GM10248 (cell line): ENCODE measurements at regions not wholly inside any gene's neighbourhood (a gene's known extent, or its start where the extent isn't known, plus 50 kb on each side); places are given as distances from the start of the nearest gene placed in this dataset.

Experiments used
- CTCF ChIA-PET: fragments of 300-600 bp; sonication (Branson Sonifier 250); formaldehyde crosslinking; extraction: SDS; loops from one replicate; lab custom pipeline; 2021; ENCODE audit warnings: antibody characterized with exemption; lab: Yijun Ruan, JAX
- POLR2A ChIA-PET: fragments of 350-650 bp; sonication (Branson Sonifier 250); formaldehyde crosslinking; extraction: SDS; loops from one replicate; lab custom pipeline; 2020; ENCODE audit warnings: antibody characterized with exemption; lab: Yijun Ruan, JAX
- DNase-seq: peaks from one replicate; pipeline ENCODE4 v3.0.0; 2012; ENCODE audit errors: extremely low spot score
- TF ChIP-seq, protein P1 (sequence below): IDR thresholded peaks from 2 replicates; pipeline ENCODE4 v1.5.1; 2012; ENCODE audit warnings: mild to moderate bottlenecking, low read depth; ENCODE audit errors: extremely low read depth, missing control alignments, control extremely low read depth

DNA sequence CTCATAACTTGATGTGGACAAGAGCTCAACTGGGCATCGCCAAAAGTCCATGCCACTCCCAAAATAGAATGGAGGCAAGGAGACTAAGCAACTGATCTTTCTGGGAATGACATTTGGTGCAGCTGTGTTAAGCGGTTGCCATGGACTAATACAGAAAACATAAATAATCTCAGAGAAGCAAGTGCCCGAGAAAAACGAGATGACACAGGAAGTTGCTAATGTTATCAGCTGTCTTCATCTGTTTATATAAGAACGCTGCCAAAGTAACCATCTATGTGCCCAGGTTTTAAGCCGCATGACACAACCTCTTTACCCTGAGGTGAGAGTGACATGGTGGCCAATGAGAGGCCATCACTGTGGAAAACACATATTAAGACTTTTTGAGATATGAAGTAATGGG, 54.9 kb upstream of the SACS start:
- TF ChIP-seq, protein P1, sequence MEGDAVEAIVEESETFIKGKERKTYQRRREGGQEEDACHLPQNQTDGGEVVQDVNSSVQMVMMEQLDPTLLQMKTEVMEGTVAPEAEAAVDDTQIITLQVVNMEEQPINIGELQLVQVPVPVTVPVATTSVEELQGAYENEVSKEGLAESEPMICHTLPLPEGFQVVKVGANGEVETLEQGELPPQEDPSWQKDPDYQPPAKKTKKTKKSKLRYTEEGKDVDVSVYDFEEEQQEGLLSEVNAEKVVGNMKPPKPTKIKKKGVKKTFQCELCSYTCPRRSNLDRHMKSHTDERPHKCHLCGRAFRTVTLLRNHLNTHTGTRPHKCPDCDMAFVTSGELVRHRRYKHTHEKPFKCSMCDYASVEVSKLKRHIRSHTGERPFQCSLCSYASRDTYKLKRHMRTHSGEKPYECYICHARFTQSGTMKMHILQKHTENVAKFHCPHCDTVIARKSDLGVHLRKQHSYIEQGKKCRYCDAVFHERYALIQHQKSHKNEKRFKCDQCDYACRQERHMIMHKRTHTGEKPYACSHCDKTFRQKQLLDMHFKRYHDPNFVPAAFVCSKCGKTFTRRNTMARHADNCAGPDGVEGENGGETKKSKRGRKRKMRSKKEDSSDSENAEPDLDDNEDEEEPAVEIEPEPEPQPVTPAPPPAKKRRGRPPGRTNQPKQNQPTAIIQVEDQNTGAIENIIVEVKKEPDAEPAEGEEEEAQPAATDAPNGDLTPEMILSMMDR: no peak
- DNase-seq: no peak
- ChIA-PET POLR2A (no interaction called here), CTCF (interaction anchor here (1.0 kb wide), 1 partner anchor 31 kb away, joined by 3 read pairs; no protein-coding TSS in a partner anchor)

DNA sequence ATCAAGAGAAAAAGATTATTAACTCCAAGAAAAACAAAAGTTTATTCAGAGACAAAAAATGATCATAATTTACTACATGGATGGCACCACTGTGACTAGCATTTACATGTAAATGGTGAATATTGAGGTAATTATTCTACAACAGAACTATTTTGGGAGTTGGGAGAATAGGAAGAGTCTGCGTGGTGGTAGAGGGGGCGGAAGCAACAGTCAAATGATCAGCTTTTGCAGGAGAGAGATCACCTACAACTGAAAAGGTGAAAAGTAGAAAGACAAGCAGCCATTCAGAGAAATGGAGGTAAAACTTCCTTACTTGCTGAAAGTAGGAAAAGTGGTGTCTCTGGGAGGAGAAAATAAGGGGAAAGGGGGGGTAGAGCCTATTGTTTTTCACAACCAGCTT, 62.8 kb upstream of the SACS start:
- DNase-seq: no peak
- TF ChIP-seq, protein P1: no peak
- ChIA-PET POLR2A (no interaction called here), CTCF (no interaction called here)

DNA sequence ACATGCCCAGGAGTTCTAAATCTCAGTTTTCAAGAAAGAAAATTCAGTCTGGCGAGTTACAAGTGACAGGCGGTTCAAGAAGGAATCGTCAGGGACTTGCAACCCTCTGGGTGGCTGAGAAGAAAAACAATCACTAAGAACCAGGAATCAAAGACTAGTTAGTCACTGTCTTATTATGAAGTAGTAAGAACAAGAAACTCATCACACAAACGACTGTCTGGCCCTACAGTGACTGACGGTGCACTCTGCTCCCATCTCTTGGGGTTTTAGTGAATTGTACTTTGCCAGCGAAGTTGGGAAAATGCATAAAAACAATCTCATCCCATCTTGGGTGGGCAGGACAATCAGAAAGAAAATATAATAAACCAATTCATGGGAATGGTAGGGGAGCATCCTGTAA, 63.7 kb upstream of the SACS start:
- TF ChIP-seq, protein P1: no peak
- POLR2A ChIA-PET: interaction anchor here (0.7 kb wide), 1 partner anchor 12 kb away, joined by 3 read pairs; no protein-coding TSS in a partner anchor
- CTCF ChIA-PET: no interaction called here
- no peak for DNase-seq

DNA sequence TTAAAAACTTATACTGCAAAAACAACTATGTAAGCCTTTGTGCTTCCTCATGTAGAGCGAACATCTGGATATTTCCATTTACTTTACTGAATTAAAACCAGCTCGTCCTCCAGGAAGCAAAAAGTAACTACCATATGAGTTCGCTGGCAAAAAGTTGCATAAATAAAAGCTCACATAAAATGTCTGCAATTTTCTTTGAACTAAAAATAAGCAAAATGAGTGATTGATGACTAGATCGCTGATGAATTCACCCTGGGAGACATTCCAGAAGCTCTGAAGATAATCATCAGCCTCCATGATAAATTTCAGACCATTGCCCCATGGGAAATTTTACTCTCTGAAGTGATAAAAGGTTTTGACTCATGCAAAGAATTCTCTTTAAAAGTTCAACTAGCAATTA, 67.3 kb upstream of the SACS start:
- POLR2A ChIA-PET: no interaction called here
- DNase-seq: no peak
- CTCF ChIA-PET: interaction anchor here (1.3 to 2.1 kb wide), 4 partner anchors 11 to 106 kb away, joined by 3 to 6 read pairs (median 4); no protein-coding TSS in a partner anchor
- TF ChIP-seq, protein P1: no peak

DNA sequence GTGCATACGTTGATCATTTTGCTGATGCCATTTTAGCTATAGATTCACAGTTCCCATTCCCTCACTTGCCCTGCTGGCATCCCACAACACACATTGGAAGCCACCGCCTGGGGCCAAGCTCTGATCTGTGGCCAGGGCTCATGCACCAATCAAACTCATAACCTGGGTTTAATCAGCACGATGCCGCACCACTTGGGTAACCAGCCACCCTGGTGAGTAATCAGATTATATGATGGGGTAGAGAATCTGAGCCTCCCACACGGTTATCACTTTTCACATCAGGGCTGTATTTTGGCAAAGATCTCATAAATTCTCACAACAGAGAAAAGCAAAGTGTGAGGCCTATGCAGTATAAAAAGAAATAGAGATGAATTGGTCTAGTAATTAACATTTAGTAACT, 66.0 kb upstream of the TNFRSF19 start:
- CTCF ChIA-PET: interaction anchor here (1.1 to 2.5 kb wide), 5 partner anchors 8 to 37 kb away, joined by 3 to 10 read pairs (median 4); no protein-coding TSS in a partner anchor

DNA sequence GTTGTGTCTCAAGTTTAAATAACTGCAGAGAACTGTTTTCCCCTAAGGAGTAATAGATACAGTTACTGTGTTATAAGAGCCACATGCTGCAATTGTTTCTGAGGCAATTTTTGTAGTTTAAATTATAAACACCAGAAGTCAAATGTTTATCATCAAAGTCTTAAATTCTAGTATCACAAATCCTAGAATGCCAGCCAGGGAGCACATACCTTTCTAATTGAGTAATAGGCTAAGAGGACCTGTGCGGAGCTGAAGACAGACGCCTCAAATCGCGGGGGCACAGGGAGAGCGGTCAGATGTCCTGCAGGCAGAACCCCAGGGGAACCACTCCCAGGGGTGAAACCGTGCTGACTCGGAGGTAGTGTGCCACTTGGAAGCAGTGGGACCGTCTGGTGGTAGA, 65.2 kb upstream of the TNFRSF19 start:
- DNase-seq: no peak
- TF ChIP-seq, protein P1: no peak
- POLR2A ChIA-PET: no interaction called here
- CTCF ChIA-PET: interaction anchor here (1.1 to 2.5 kb wide), 5 partner anchors 10 to 38 kb away, joined by 3 to 6 read pairs (median 3); no protein-coding TSS in a partner anchor

More for the DNA sequence above, 66.0 kb upstream of the TNFRSF19 start:
- POLR2A ChIA-PET: no interaction called here
- DNase-seq: no peak
- TF ChIP-seq, protein P1: no peak
